ENCODE measurements at regions not wholly inside any gene's neighbourhood (a gene's known extent, or its start where the extent isn't known, plus 50 kb on each side); places are given as distances from the start of the nearest gene placed in this dataset.

- DNase-seq: no peak
Measured at GRCh38 chr3:25015599-25015998, 412.5 kb upstream of the RARB start.

GRCh38 chr3:25018909-25019308 lies 409.2 kb upstream of the RARB start:
- DNase-seq: no peak

- no peak for DNase-seq
Measured at GRCh38 chr3:25019506-25019905, 408.6 kb upstream of the RARB start.

GRCh38 chr3:25021816-25022215 lies 406.2 kb upstream of the RARB start:
- no peak for DNase-seq

GRCh38 chr3:25023876-25024275 lies 404.2 kb upstream of the RARB start:
- DNase-seq: no peak

GRCh38 chr3:25025236-25025635 lies 402.8 kb upstream of the RARB start:
- no peak for DNase-seq

GRCh38 chr3:25027650-25028049 lies 400.4 kb upstream of the RARB start:
- no peak for DNase-seq

GRCh38 chr3:25029820-25030219 lies 398.2 kb upstream of the RARB start:
- DNase-seq: no peak

- no peak for DNase-seq
Measured at GRCh38 chr3:25032344-25032743, 395.7 kb upstream of the RARB start.

GRCh38 chr3:25033407-25034029 lies 394.5 kb upstream of the RARB start:
- peak; percentile 49 for DNase-seq

GRCh38 chr3:25035526-25035925 lies 392.5 kb upstream of the RARB start:
- DNase-seq: no peak

- no peak for DNase-seq
Measured at GRCh38 chr3:25036633-25037032, 391.4 kb upstream of the RARB start.

- DNase-seq: no peak
Measured at GRCh38 chr3:25037049-25037547, 391.0 kb upstream of the RARB start.

- DNase-seq: no peak
Measured at GRCh38 chr3:25038271-25038670, 389.8 kb upstream of the RARB start.

- no peak for DNase-seq
Measured at GRCh38 chr3:25038922-25039321, 389.1 kb upstream of the RARB start.

GRCh38 chr3:25040748-25041147 lies 387.3 kb upstream of the RARB start:
- no peak for DNase-seq

- DNase-seq: no peak
Measured at GRCh38 chr3:25041871-25042584, 386.0 kb upstream of the RARB start.

GRCh38 chr3:25043177-25043576 lies 384.9 kb upstream of the RARB start:
- no peak for DNase-seq

- no peak for DNase-seq
Measured at GRCh38 chr3:25043749-25044148, 384.3 kb upstream of the RARB start.

GRCh38 chr3:25044762-25045710 lies 383.0 kb upstream of the RARB start:
- no peak for DNase-seq

- DNase-seq: peak; percentile 36
Measured at GRCh38 chr3:25046911-25047771, 380.9 kb upstream of the RARB start.

GRCh38 chr3:25049304-25049703 lies 378.8 kb upstream of the RARB start:
- no peak for DNase-seq

GRCh38 chr3:25053360-25053759 lies 374.7 kb upstream of the RARB start:
- no peak for DNase-seq

All from NCI-H774 (cell line).